IPS-15b (cell line): ENCODE measurements at regions not wholly inside any gene's neighbourhood (a gene's known extent, or its start where the extent isn't known, plus 50 kb on each side); places are given as distances from the start of the nearest gene placed in this dataset.

Source experiments
- H3K27me3 ChIP-seq: one replicate; pipeline ENCODE4 v1.6.1; 2013; ENCODE audit warnings: low read length; ENCODE audit not compliant: control insufficient read depth, insufficient read depth
- H3K36me3 ChIP-seq: one replicate; pipeline ENCODE4 v1.6.1; 2013; ENCODE audit warnings: low read length; ENCODE audit not compliant: control insufficient read depth, insufficient read depth
- H3K4me1 ChIP-seq: one replicate; pipeline ENCODE4 v1.6.1; 2013; ENCODE audit warnings: mild to moderate bottlenecking, low read length; ENCODE audit not compliant: control insufficient read depth, insufficient read depth
- H3K4me3 ChIP-seq: one replicate; pipeline ENCODE4 v1.5.1; 2013; ENCODE audit warnings: low read depth, low read length
- H3K9ac ChIP-seq: one replicate; pipeline ENCODE4 v1.6.1; 2013; ENCODE audit warnings: low read depth, mild to moderate bottlenecking, low read length
- H3K9me3 ChIP-seq: one replicate; pipeline ENCODE4 v1.6.1; 2013; ENCODE audit warnings: mild to moderate bottlenecking, low read length; ENCODE audit not compliant: control insufficient read depth, insufficient read depth

DNA sequence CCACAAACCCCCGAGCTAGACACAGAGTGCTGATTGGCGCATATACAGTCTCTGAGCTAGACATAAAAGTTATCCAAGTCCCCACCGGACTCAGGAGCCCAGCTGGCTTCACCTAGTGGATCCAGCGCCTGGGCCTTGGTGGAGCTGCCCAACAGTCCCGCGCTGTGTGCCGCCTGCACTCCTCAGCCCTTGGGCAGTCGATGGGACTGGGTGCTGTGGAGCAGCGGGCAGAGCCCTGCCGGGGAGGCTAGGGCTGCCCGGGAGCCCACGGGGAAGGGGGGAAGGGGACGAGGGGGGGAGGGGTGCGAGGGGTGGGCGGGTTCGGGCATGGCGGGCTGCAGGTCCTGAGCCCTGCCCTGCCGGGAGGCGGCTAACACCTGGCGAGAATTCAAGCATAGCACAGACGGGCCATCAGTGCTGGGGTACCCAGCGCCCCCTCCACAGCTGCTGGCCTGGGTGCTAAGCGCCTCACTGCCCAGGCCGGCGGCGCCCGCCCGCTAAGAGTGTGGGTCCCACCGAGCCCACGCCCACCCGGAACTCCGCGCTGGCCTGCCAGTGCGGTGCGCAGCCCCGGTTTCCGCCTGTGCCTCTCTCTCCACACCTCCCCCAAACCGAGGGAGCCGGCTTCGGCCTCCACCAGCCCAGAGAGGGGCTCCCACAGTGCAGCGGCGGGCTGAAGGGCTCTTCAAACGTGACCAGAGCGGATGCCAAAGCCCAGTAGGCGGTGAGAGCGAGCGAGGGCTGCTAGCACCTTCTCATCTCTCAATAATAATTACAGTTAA is 391.2 kb upstream of the NUDT12 start:
- H3K27me3 ChIP-seq = no peaks in the 10 kb centered on the region
- no peak overlapping the region for H3K4me3 ChIP-seq

GRCh38 chr5:103951776-103952175 is 389.2 kb upstream of the NUDT12 start:
- Histone ChIP-seq H3K4me3 (no peak overlapping the region), H3K9ac (no peak overlapping the region), H3K27me3 (no peaks in the 10 kb centered on the region), H3K4me1 (peaks cover 2% of the 10 kb centered on the region), H3K36me3 (no peaks in the 10 kb centered on the region), H3K9me3 (no peaks in the 10 kb centered on the region)

More for the DNA sequence above, 391.2 kb upstream of the NUDT12 start:
- Histone ChIP-seq H3K9ac (no peak overlapping the region), H3K9me3 (no peaks in the 10 kb centered on the region), H3K36me3 (no peaks in the 10 kb centered on the region), H3K4me1 (peaks cover 2% of the 10 kb centered on the region)

GRCh38 chr5:103943230-103943629 is 380.6 kb upstream of the NUDT12 start:
- Histone ChIP-seq H3K36me3 (no peaks in the 10 kb centered on the region), H3K9me3 (no peaks in the 10 kb centered on the region)

GRCh38 chr5:103942587-103943186 is 380.1 kb upstream of the NUDT12 start:
- Histone ChIP-seq H3K9ac (no peak overlapping the region), H3K4me1 (no peaks in the 10 kb centered on the region), H3K36me3 (no peaks in the 10 kb centered on the region), H3K4me3 (no peak overlapping the region), H3K9me3 (no peaks in the 10 kb centered on the region), H3K27me3 (no peaks in the 10 kb centered on the region)

More at GRCh38 chr5:103943230-103943629, 380.6 kb upstream of the NUDT12 start:
- Histone ChIP-seq H3K4me1 (no peaks in the 10 kb centered on the region), H3K9ac (no peak overlapping the region), H3K27me3 (no peaks in the 10 kb centered on the region), H3K4me3 (no peak overlapping the region)

DNA sequence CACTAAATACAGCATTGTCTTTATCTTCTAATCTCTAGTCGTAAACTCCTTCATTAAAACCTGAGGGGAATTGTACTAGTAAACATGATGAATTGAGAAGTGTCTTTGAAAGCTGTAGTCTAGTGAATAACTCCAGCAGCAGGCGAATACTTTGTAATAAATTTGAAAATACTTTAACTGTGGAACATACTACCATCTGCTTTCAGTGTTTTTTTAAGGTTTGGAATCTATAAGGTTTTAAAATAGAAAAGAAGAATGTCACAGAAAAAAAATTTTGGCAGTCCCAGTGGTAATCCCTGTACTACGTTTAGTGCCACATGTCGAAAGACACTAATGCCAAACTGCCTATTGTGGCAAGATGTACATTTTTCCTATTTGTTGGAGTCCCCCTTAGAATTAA is 379.0 kb upstream of the NUDT12 start:
- Histone ChIP-seq H3K36me3 (no peaks in the 10 kb centered on the region), H3K9ac (no peak overlapping the region), H3K27me3 (no peaks in the 10 kb centered on the region), H3K4me3 (no peak overlapping the region), H3K4me1 (no peaks in the 10 kb centered on the region), H3K9me3 (no peaks in the 10 kb centered on the region)

GRCh38 chr5:103938146-103938695 is 375.6 kb upstream of the NUDT12 start:
- no peaks in the 10 kb centered on the region for H3K36me3 ChIP-seq
- no peak overlapping the region for H3K4me3 ChIP-seq
- no peaks in the 10 kb centered on the region for H3K27me3 ChIP-seq
- H3K9me3 ChIP-seq = no peaks in the 10 kb centered on the region
- H3K4me1 ChIP-seq = no peaks in the 10 kb centered on the region
- H3K9ac ChIP-seq = no peak overlapping the region

GRCh38 chr5:103929338-103930013 is 366.9 kb upstream of the NUDT12 start:
- H3K9ac ChIP-seq = no peak overlapping the region
- H3K4me3 ChIP-seq = no peak overlapping the region
- peaks cover 2% of the 10 kb centered on the region for H3K4me1 ChIP-seq
- H3K9me3 ChIP-seq = no peaks in the 10 kb centered on the region
- no peaks in the 10 kb centered on the region for H3K27me3 ChIP-seq
- H3K36me3 ChIP-seq = no peaks in the 10 kb centered on the region

DNA sequence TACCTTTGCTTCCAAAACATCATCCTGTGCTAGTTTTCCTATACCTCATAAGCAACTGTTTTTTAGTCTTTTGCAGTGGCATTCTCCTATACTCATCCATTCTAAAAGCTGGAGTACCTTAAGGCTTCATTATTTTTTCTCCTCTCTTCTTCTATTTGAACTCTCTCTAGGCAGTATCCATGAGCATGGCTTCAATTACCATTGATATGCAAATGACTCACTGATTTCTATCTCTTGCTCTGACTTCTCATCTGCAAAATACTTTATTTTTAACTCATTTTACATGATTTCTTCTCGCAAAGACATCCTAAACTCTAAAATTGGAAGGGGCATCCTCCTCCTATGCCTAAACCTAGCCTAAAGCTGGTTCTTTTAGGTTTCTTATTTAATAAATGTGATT is 365.1 kb upstream of the NUDT12 start:
- no peaks in the 10 kb centered on the region for H3K9me3 ChIP-seq
- no peaks in the 10 kb centered on the region for H3K36me3 ChIP-seq
- H3K27me3 ChIP-seq = no peaks in the 10 kb centered on the region
- no peak overlapping the region for H3K9ac ChIP-seq
- peaks cover 2% of the 10 kb centered on the region for H3K4me1 ChIP-seq
- no peak overlapping the region for H3K4me3 ChIP-seq

GRCh38 chr5:103923616-103924168 is 361.1 kb upstream of the NUDT12 start:
- Histone ChIP-seq H3K4me3 (no peak overlapping the region), H3K27me3 (no peaks in the 10 kb centered on the region), H3K4me1 (peaks cover 5% of the 10 kb centered on the region), H3K9me3 (no peaks in the 10 kb centered on the region), H3K9ac (no peak overlapping the region), H3K36me3 (no peaks in the 10 kb centered on the region)

- no peaks in the 10 kb centered on the region for H3K27me3 ChIP-seq
Observed at GRCh38 chr5:103919506-103919905, 356.9 kb upstream of the NUDT12 start.

GRCh38 chr5:103918668-103919367 is 356.2 kb upstream of the NUDT12 start:
- no peaks in the 10 kb centered on the region for H3K27me3 ChIP-seq
- H3K4me1 ChIP-seq = peaks cover 6% of the 10 kb centered on the region
- no peak overlapping the region for H3K4me3 ChIP-seq
- no peaks in the 10 kb centered on the region for H3K36me3 ChIP-seq
- no peak overlapping the region for H3K9ac ChIP-seq
- H3K9me3 ChIP-seq = no peaks in the 10 kb centered on the region

More at GRCh38 chr5:103919506-103919905, 356.9 kb upstream of the NUDT12 start:
- peaks cover 6% of the 10 kb centered on the region for H3K4me1 ChIP-seq
- no peak overlapping the region for H3K4me3 ChIP-seq
- no peaks in the 10 kb centered on the region for H3K36me3 ChIP-seq
- H3K9me3 ChIP-seq = no peaks in the 10 kb centered on the region
- no peak overlapping the region for H3K9ac ChIP-seq
